Lower lobe of right lung (tissue), 2 donors: ENCODE measurements at regions not wholly inside any gene's neighbourhood (a gene's known extent, or its start where the extent isn't known, plus 50 kb on each side); places are given as distances from the start of the nearest gene placed in this dataset.

Source experiments
- ATAC-seq, 2 donors: fragments of 200-7000 bp; cut with Tn5 transposase; one replicate each; pipeline ENCODE4 v1.9.1; 2020 to 2022; ENCODE audit warnings: mild to moderate bottlenecking in 2 of 2, moderate library complexity in 2 of 2
- DNase-seq: peaks from one replicate; pipeline ENCODE4 v3.0.0-alpha.2; 2020
- H3K27ac ChIP-seq: fragments of 200-600 bp; one replicate; pipeline ENCODE4 v1.8.0; 2022
- H3K27me3 ChIP-seq: fragments of 200-600 bp; one replicate; pipeline ENCODE4 v1.8.0; 2022; ENCODE audit warnings: low read depth
- H3K36me3 ChIP-seq: fragments of 200-600 bp; one replicate; pipeline ENCODE4 v1.8.0; 2022; ENCODE audit warnings: mild to moderate bottlenecking
- H3K4me1 ChIP-seq: fragments of 200-600 bp; one replicate; pipeline ENCODE4 v1.8.0; 2022
- H3K4me3 ChIP-seq: fragments of 200-600 bp; one replicate; pipeline ENCODE4 v1.8.0; 2022; ENCODE audit warnings: mild to moderate bottlenecking
- H3K9me3 ChIP-seq: fragments of 200-600 bp; one replicate; pipeline ENCODE4 v1.8.0; 2022
- intact Hi-C: fragments of 100-400 bp; cut with DNase I; formaldehyde crosslinking; loops from one replicate; pipeline ENCODE4 v1.11.0; 2022
- TF ChIP-seq, protein P1 (sequence below): fragments of 200-600 bp; IDR thresholded peaks from one replicate; pipeline ENCODE4 v1.8.0; 2022; ENCODE audit warnings: antibody characterized with exemption, mild to moderate bottlenecking
- donor health status: DM: no; HTN: yes; CAD: no; lungs with severe emphysema.

DNA sequence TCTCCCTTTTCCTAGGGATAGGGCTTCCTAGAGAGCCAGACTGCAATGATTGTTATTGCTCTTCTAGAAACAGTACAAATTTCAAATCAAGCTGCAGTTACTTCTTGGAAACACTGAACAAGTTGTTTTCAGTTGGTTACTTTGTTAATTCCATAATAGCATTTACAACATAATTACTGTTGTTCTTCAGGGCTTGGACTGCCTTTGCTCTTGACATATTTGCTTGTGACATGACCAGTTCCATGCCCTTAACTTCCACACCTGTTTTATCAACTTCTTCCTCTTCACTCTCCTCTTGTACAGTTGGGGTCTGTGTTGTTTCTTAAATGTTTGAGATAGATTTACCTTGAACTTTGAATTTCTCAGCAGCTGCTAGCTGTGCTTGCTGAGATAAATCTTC is 104.4 kb downstream of the SEC23IP start:
- Histone ChIP-seq H3K27me3 (no peaks in the 10 kb centered on the region), H3K4me3 (no peak overlapping the region), H3K4me1 (no peaks in the 10 kb centered on the region), H3K36me3 (no peaks in the 10 kb centered on the region), H3K9me3 (peaks cover 15% of the 10 kb centered on the region), H3K27ac (no peak overlapping the region)
- TF ChIP-seq, protein P1, sequence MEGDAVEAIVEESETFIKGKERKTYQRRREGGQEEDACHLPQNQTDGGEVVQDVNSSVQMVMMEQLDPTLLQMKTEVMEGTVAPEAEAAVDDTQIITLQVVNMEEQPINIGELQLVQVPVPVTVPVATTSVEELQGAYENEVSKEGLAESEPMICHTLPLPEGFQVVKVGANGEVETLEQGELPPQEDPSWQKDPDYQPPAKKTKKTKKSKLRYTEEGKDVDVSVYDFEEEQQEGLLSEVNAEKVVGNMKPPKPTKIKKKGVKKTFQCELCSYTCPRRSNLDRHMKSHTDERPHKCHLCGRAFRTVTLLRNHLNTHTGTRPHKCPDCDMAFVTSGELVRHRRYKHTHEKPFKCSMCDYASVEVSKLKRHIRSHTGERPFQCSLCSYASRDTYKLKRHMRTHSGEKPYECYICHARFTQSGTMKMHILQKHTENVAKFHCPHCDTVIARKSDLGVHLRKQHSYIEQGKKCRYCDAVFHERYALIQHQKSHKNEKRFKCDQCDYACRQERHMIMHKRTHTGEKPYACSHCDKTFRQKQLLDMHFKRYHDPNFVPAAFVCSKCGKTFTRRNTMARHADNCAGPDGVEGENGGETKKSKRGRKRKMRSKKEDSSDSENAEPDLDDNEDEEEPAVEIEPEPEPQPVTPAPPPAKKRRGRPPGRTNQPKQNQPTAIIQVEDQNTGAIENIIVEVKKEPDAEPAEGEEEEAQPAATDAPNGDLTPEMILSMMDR, result no peak
- no peak for ATAC-seq
- intact Hi-C loops, result no loop called here
- no peak for DNase-seq

DNA sequence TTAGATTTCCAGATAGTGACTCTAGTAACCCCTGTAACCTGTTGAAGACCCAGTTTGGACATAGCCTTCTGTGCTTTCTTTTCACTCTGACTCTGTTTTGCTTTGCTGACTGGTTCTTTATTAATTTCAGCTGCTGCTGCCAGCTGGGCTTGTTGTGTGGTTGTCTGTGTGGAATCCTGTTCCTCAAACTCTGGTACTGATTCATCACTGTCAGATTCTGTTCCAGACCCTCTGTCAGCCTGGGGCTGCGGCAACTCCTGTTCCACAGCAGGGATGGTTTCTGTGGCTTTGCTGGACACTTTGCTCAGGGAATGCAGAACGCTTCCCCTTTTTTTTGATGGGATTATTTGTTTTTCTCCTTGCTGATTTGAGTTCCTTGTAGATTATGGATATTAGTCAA is 104.9 kb downstream of the SEC23IP start:
- Histone ChIP-seq H3K27ac (no peak overlapping the region), H3K9me3 (peaks cover 15% of the 10 kb centered on the region), H3K4me1 (no peaks in the 10 kb centered on the region), H3K4me3 (no peak overlapping the region), H3K27me3 (no peaks in the 10 kb centered on the region), H3K36me3 (no peaks in the 10 kb centered on the region)
- intact Hi-C loops, result no loop called here
- no peak for DNase-seq
- TF ChIP-seq, protein P1, result no peak
- ATAC-seq, result no peak

DNA sequence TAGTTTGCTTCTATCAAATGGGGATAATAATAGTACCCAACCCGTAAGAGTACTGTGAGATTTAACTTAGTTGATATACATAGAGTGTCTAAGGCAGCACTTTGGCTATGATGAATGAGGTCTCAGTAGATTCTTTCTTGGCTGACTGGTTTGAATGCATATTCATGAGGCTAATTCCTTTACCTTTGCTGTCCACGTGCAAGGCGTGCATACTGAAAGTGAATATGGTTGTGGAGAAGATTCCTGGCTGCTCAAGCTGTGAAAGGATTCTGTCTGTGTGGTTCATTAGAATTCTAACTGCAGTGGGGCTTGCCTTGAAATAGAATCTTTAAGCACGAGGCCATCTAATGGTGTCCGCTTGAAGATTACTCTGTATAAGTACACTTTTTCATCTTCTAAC is 110.3 kb downstream of the SEC23IP start:
- TF ChIP-seq, protein P1, result no peak
- Histone ChIP-seq H3K27ac (no peak overlapping the region), H3K27me3 (peaks cover 4% of the 10 kb centered on the region), H3K4me3 (no peak overlapping the region), H3K36me3 (no peaks in the 10 kb centered on the region), H3K4me1 (no peaks in the 10 kb centered on the region), H3K9me3 (no peaks in the 10 kb centered on the region)
- DNase-seq (no peak), ATAC-seq (no peak)
- intact Hi-C loops, result no loop called here

DNA sequence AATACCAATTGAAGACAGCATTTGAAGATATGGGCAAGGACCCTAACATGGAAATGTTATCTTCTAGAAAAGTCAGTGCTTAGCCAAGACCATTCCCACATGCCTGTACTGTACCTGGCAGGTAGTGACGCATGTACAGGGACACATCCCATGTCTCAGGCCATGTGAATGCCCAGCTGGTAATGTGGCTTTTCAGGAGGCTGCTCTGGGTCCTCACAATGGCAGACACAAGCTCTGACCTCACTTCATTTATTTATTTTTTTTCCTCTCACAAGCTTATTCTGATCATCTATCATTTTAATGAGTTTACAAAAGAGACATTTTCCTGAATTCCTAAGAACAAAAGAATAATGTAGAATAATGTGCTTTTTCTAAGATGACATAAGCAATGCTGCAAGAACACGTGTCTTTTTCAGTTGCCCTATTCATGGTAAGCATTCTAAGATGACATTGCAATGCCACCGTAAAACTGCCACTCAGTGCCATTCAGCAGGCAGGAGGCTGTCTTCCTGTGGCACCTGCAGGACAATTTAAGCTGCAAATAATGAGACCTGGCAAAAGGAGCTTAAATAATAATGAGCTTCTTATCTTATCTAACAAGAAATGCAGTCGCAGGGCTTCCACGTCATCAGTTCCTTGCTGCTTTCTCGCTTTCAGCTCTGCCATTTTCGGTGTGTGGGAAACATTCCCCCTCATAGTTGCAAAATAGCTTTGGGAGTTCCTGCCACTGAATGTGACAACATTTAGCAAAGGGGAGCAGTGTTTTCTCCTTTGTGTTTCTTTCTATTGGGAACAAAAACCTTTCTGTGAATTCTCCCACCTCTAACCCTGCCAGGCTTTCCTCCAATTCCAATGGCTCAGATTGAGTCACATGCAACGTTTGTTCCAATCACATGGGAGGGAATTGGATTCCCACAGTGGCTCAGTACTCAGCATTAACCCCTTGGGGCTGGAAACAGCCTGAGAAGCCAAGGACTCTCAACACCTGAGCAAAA is 113.0 kb downstream of the SEC23IP start:
- Histone ChIP-seq H3K4me3 (no peak overlapping the region), H3K27ac (no peak overlapping the region), H3K9me3 (no peaks in the 10 kb centered on the region), H3K36me3 (no peaks in the 10 kb centered on the region), H3K27me3 (peaks cover 4% of the 10 kb centered on the region), H3K4me1 (no peaks in the 10 kb centered on the region)
- TF ChIP-seq, protein P1, result no peak
- intact Hi-C loops, result no loop called here
- DNase-seq, result no peak
- ATAC-seq, result no peak

DNA sequence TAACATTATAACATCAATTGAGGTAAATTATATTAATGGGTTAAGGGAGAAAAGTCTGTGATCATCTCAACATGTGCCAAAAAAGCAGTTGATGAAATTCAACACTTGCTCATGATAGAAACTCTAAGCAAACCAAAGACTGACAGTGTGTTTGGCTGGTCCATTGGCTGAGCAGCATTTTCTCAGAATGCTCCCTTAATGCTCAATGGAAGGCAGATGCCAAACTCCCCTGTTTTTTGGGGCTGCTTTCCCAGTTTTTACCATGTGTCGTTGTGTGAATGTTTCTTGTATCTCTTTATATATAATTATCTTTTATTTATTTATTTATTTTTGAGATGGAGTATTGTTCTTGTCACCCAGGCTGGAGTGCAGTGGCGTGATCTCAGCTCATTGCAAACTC is 114.7 kb downstream of the SEC23IP start:
- Histone ChIP-seq H3K4me1 (no peaks in the 10 kb centered on the region), H3K36me3 (no peaks in the 10 kb centered on the region), H3K9me3 (no peaks in the 10 kb centered on the region), H3K4me3 (no peak overlapping the region), H3K27me3 (peaks cover 14% of the 10 kb centered on the region), H3K27ac (no peak overlapping the region)
- DNase-seq, result no peak
- TF ChIP-seq, protein P1, result no peak
- intact Hi-C loops, result no loop called here
- ATAC-seq, result no peak
